ENCODE measurements at regions not wholly inside any gene's neighbourhood (a gene's known extent, or its start where the extent isn't known, plus 50 kb on each side); places are given as distances from the start of the nearest gene placed in this dataset.
A peak's percentile ranks its signal among the peaks of the same experiment; 100 is the strongest.

DNA sequence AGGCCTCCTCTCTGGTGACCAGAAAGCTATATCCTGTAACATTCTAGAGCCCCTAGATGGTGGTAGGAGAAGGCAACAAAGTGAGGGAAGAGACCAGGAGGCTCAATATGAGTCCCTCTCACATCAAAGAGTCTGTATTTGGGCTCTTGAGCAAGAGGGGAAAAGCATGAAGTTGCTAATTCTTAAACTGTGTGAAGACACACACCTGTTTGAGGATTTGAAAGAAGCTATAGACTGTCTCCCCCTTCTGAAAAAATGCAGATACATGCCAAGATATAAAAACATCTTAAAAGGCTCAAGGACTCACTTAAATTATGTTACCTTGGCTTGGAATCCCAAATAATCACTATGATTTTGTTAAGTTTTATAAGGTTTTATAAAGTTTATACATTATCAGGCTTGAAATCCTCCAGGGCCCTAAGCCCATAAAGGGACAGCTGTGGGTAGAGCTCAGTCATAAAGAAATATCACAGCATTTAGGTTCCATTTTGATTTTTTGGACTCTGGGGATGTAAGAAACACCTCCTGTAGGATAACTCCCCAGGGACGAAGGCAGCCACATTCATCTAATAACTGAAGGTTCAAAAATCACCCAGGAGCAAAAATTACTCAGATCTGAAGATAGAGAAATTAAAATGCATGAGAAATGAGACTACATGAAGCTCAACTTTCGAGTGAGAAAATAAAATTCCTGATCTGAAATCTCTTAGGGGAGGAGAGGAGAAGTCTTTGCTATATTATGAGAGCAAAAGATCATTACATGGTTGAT, 136.1 kb upstream of the LGALSL start:
- DNase-seq (ENCODE audit: low read depth) = no peak

GRCh38 chr2:64318476-64318748, 135.6 kb upstream of the LGALSL start:
- DNase-seq (ENCODE audit: low read depth) = no peak

DNA sequence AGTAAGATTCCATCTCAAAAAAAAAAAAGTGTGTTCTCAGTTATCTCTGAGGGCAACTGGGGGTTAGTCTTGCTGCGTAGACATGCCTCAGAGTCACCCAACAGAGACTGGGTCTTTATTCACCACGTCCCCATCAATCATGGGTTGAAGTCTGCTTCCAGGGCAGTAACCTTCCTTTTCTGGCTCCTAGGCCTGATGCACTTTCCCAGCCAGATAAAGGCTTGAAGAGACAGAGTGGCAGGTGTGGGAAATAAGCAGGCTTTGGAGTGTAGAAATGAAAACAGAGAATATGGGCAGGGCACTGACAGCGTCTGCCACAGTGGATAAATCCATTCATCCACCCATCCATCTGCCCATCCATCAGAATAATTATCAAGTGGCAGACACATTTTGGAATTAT, 134.1 kb upstream of the LGALSL start:
- DNase-seq (ENCODE audit: low read depth) = no peak

GRCh38 chr2:64322433-64322832, 131.5 kb upstream of the LGALSL start:
- DNase-seq (ENCODE audit: low read depth) = no peak

DNA sequence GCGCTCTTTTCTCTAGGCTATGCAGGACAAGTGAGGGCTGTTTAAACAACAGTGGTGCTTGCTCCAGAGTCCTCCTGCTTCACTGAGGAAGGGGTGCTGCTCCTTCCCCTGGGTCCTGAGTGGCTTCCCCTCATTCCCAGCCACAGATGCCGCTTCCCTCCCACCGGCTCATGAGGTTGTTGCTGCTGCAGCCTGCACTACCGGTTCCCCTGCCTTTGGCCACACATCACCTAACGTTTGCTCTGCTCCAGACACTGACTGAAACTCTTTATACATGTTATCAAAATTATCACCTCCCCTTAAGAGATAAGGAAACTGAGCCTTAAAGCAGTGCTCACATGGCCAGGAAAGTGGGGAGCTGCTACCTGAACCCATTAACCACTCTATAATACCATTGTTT, 130.8 kb upstream of the LGALSL start:
- DNase-seq (ENCODE audit: low read depth) = no peak

GRCh38 chr2:64324746-64325410, 129.1 kb upstream of the LGALSL start:
- DNase-seq (ENCODE audit: low read depth) = no peak

DNA sequence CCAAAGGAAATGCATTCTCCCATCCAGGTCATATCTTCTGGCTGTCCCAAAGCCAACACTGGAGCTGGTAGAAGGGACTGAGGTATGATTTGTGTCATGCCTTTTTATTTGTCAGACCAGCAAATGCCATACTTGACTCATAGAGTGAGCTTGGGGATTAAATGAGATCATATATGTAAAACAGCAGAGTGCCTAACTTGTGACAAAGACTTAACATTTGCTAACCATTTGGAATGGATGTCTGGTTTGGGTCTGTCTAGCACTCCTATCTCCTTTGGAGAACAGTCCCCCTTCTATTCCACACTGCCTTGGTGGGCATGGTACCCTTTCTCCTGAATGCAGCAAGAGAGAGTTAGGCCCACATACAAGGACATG, 128.5 kb upstream of the LGALSL start:
- DNase-seq (ENCODE audit: low read depth) = no peak

DNA sequence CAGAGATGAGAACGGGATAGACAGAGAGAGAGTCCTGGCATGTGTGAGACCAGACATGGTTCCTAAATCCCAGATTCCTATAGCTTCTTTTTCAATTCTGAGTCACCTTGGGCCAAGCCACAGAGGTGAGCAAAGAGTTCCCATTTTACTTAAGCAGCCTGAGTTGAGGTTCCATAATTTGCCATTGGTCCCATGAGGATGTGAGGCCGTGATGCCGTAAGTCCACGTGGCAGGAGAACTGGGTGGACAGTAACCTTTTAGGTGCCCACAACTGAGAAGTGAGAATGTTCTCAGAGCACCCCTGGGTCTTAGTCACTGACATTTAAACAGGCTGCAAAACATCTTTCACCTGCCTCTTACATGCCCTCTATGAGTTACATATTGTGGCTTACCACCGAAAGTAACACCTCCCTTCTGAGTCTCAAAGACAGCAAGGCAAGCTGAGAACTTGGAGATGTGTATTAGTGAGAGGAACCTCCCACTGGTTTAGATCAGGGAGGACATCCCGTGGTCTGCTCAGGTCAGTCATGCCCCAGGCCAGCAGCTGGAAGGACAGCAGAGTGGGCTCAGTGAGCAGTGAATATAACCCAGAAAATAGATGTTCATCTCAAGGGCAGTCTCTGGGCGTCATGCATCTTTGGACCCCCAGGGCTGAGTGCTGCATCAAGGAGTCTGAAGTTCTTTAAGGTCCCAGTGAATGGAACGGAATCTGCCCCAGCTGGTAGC, 127.9 kb upstream of the LGALSL start:
- no peak for DNase-seq (ENCODE audit: low read depth)

GRCh38 chr2:64326578-64327050, 127.3 kb upstream of the LGALSL start:
- no peak for DNase-seq (ENCODE audit: low read depth)

- no peak for DNase-seq (ENCODE audit: low read depth)
Measured at GRCh38 chr2:64327129-64327509, 126.8 kb upstream of the LGALSL start.

DNA sequence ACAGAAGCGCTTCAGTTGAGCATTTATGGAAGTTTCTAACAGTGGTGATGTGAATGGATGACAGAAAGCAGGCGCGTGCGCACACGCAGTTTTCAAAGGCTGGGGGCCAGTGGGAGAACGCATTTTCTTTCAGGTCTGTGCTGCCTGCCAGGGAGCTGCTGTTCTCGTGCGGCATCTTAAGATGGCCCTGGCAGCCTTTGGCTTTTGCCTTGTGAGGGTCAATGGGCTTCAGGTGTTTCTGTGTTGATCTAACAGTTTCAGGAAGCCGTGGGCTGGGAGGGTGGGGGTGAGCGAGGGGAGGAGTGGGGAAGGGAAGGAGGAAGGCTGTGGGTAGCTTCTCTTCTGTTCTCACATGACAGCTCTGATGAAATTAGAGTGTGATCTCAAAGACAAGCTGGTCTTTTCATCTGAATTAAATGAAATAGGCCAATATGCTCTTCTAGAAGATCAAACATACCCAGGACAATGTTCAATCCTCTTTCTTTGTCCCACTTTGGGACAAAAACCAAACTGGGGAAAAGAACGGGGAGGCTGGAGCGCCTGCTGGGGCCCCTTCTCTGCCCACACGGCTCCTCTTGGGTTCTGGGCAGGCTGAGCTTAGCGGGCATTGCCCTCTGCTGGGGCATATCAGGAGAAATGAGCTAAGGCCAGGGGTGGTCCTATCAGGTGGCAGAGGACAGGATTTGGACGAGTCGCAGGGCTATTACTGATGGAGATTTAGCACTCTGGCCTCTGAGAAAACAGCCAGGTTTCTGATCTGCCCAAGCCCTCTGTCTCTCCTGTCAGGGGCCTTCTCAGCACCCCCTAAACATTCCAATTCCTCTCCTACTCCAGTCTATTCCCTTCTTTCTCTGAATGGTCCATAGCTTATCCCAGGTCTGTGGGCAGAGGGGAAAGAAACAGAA, 126.2 kb upstream of the LGALSL start:
- no peak for DNase-seq (ENCODE audit: low read depth)

DNA sequence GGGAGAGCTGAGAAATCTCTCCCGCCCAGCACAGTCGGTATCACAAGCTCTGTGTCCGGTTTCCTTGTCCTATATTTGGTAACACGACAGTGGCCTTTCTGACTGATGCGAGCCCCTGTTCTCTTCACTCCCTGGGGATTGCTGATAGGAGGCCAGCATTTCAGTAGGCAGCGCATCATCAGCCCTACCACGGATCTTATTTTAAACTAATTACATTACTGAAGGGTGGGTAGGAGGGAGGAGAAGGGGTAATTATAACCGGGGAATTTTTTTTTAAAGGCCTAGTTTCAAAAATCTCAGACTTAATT, 125.6 kb upstream of the LGALSL start:
- DNase-seq (ENCODE audit: low read depth) = no peak

- DNase-seq (ENCODE audit: low read depth) = no peak
Measured at GRCh38 chr2:64328756-64329155, 125.2 kb upstream of the LGALSL start.

DNA sequence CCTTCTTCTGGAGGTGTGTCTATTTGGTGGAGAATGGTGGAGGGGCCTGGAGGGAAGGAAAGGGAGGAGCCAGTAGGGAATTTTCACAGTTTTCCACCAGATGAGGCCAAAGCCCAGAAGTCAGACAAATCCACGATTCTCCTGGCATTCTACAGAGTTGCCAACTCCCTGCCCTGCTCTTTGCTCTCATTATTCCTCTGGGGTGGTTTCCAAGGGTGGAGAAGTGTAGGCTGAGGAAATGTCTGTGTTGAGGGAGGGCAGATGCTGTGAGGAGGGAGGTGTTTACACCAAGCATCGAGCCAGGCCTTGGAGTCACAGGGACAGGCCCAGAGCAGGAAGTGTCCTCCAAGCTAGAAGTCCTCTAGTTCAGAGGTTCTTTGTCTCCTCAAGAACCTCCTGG, 124.1 kb upstream of the LGALSL start:
- DNase-seq (ENCODE audit: low read depth) = no peak

GRCh38 chr2:64330281-64331113, 123.5 kb upstream of the LGALSL start:
- DNase-seq (ENCODE audit: low read depth) = peak; percentile 63

DNA sequence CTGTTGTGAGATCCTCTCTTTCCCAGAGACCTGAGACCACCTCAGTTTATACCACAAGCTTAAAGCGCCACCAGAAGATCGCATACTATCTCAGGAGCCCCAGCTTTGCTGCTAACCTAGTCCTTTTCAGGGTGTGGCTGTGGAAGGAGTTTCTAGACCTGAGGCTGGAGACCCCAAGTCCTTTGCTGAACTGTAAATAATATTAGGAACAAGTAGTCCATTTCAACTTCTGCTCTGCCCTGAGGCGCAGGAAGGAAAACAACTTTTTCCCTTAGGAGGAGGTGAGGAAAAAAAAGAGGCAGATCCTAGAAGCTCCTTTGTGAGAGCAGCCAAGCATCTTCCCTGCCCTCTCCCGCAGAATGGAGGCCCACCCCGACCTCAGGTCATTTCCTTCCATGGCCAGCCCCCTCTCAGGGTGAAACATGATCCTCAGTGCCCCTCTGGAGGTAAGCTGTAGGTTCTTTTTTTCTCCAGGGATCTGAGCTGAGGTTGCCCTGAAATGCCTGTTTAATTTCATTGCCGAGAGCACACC, 122.8 kb upstream of the LGALSL start:
- DNase-seq (ENCODE audit: low read depth) = no peak

GRCh38 chr2:64331849-64332699, 121.9 kb upstream of the LGALSL start:
- no peak for DNase-seq (ENCODE audit: low read depth)

GRCh38 chr2:64336171-64336570, 117.8 kb upstream of the LGALSL start:
- DNase-seq (ENCODE audit: low read depth) = no peak

- no peak for DNase-seq (ENCODE audit: low read depth)
Measured at GRCh38 chr2:64337314-64337713, 116.6 kb upstream of the LGALSL start.

DNA sequence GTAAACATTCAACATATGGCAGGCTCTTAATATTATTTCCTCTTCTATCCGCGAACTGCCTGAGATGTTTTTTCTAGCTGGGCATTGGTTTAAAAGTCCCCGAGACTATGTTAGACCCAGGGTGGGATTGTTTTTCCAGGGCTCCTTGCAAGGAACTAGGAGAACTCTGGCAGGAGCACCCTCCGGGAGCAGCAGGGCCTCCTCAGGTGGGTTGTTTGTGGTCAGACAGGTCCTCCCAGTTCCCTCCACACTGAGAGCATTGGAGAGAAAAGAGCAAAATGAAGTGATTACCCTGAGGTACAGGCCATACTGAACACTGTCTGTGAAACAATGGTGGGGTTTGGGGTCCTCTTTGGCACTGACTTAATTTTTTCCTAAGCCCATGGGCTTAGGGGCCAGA, 115.9 kb upstream of the LGALSL start:
- no peak for DNase-seq (ENCODE audit: low read depth)
